ENCODE measurements at regions not wholly inside any gene's neighbourhood (a gene's known extent, or its start where the extent isn't known, plus 50 kb on each side); places are given as distances from the start of the nearest gene placed in this dataset.

DNA sequence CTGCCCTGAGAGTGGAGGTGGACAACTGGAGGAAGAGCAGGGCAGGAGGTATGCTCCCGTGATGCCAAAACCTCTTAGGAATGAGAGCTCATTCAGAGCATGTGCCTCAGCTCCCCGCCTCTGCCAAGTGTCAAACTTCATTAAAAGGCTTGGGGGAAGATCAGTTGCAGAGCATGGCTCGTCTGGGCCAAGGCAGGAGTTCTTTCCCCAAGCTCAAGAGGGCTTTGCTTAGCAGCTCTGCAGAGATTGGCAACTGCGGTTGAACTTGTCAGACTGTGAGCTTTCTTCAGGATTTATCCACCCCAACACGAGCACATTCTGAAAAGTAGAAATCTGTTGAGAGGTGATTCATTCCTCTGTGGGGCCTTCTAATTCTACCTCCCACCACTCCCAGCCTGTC, 248.1 kb downstream of the HS3ST3A1 start:
- TF ChIP-seq EP300 (IDR thresholded peaks at IDR 0.05): no peak
- TF ChIP-seq, protein P1, sequence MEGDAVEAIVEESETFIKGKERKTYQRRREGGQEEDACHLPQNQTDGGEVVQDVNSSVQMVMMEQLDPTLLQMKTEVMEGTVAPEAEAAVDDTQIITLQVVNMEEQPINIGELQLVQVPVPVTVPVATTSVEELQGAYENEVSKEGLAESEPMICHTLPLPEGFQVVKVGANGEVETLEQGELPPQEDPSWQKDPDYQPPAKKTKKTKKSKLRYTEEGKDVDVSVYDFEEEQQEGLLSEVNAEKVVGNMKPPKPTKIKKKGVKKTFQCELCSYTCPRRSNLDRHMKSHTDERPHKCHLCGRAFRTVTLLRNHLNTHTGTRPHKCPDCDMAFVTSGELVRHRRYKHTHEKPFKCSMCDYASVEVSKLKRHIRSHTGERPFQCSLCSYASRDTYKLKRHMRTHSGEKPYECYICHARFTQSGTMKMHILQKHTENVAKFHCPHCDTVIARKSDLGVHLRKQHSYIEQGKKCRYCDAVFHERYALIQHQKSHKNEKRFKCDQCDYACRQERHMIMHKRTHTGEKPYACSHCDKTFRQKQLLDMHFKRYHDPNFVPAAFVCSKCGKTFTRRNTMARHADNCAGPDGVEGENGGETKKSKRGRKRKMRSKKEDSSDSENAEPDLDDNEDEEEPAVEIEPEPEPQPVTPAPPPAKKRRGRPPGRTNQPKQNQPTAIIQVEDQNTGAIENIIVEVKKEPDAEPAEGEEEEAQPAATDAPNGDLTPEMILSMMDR (IDR thresholded peaks at IDR 0.05): no peak
- no peak for TF ChIP-seq POLR2A (IDR thresholded peaks at IDR 0.05)

Measured in tibial nerve (tissue), 4 donors.